Vagina (tissue), 2 donors: ENCODE measurements at regions not wholly inside any gene's neighbourhood (a gene's known extent, or its start where the extent isn't known, plus 50 kb on each side); places are given as distances from the start of the nearest gene placed in this dataset.
A peak's percentile ranks its signal among the peaks of the same experiment; 100 is the strongest.

ENCODE experiments used
- DNase-seq, 2 donors: peaks; one replicate each; pipeline ENCODE4 v3.0.0-alpha.2; 2017; ENCODE audit errors: extremely low spot score in 2 of 2
- H3K27ac ChIP-seq: fragments of 200-600 bp; sonication (generic); one replicate; pipeline ENCODE4 v1.5.1; 2019
- H3K27me3 ChIP-seq: fragments of 200-600 bp; sonication (generic); one replicate; pipeline ENCODE4 v1.5.1; 2019
- H3K36me3 ChIP-seq, 2 donors: fragments of 200-600 bp; sonication (generic); one replicate each; pipeline ENCODE4 v1.5.1; 2017 to 2019
- H3K4me1 ChIP-seq: fragments of 200-600 bp; sonication (generic); one replicate; pipeline ENCODE4 v1.5.1; 2019
- H3K4me3 ChIP-seq, 2 donors: fragments of 200-600 bp; sonication (generic); 1 replicate in 1 of 2; 2 replicates in 1 of 2; pipeline ENCODE4 v1.5.1; 2016 to 2019
- H3K9me3 ChIP-seq: fragments of 200-600 bp; sonication (generic); one replicate; pipeline ENCODE4 v1.5.1; 2019
- CTCF ChIP-seq, 3 experiments: fragments of 450-650 bp in 2 of 3; fragments of 200-600 bp in 1 of 3; sonication (generic) in 1 of 3; IDR thresholded peaks; one replicate each; pipeline ENCODE4 v1.5.1; 2017 to 2019; ENCODE audit warnings: antibody characterized with exemption in 3 of 3, mild to moderate bottlenecking in 2 of 3, moderate library complexity in 2 of 3
- POLR2A ChIP-seq, 2 donors: fragments of 450-650 bp; IDR thresholded peaks; one replicate each; pipeline ENCODE4 v1.6.1; 2017; ENCODE audit warnings: antibody characterized with exemption in 2 of 2, mild to moderate bottlenecking in 2 of 2, moderate library complexity in 2 of 2
- POLR2AphosphoS5 ChIP-seq, 2 donors: sonication (generic); formaldehyde crosslinking; IDR thresholded peaks; one replicate each; pipeline ENCODE4 v1.9.0; 2017; ENCODE audit warnings: antibody characterized with exemption in 2 of 2, mild to moderate bottlenecking in 2 of 2, low read depth in 1 of 2; ENCODE audit not compliant: insufficient read depth in 1 of 2
- intact Hi-C: fragments of 100-400 bp; cut with DNase I; formaldehyde crosslinking; loops from one replicate; pipeline ENCODE4 v1.15.1; 2023

GRCh38 chr3:64918989-64919388 is 231.2 kb upstream of the ADAMTS9 start:
- Histone ChIP-seq H3K4me3 (no peak overlapping the region), H3K36me3 (no peaks in the 10 kb centered on the region), H3K9me3 (no peaks in the 10 kb centered on the region), H3K27me3 (no peaks in the 10 kb centered on the region), H3K27ac (no peak overlapping the region), H3K4me1 (peaks cover 11% of the 10 kb centered on the region)
- no peak for TF ChIP-seq POLR2AphosphoS5 (IDR thresholded peaks at IDR 0.05; ENCODE audit: insufficient read depth in 1 of 2, low read depth in 1 of 2)
- no peak for TF ChIP-seq POLR2A (IDR thresholded peaks at IDR 0.05)
- no peak for TF ChIP-seq CTCF (IDR thresholded peaks at IDR 0.05)
- no peak for DNase-seq
- intact Hi-C loops = no loop called here

- Histone ChIP-seq H3K9me3 (no peaks in the 10 kb centered on the region), H3K27ac (no peak overlapping the region), H3K27me3 (no peaks in the 10 kb centered on the region), H3K4me1 (peaks cover 11% of the 10 kb centered on the region), H3K4me3 (no peak overlapping the region), H3K36me3 (no peaks in the 10 kb centered on the region)
- no peak for TF ChIP-seq POLR2AphosphoS5 (IDR thresholded peaks at IDR 0.05; ENCODE audit: insufficient read depth in 1 of 2, low read depth in 1 of 2)
- TF ChIP-seq POLR2A (IDR thresholded peaks at IDR 0.05) = no peak
- no peak for TF ChIP-seq CTCF (IDR thresholded peaks at IDR 0.05)
- intact Hi-C loops = no loop called here
- no peak for DNase-seq
Observed at GRCh38 chr3:64917914-64918453, 230.2 kb upstream of the ADAMTS9 start.

- peaks cover 11% of the 10 kb centered on the region for H3K4me1 ChIP-seq
- H3K27ac ChIP-seq = no peak overlapping the region
- intact Hi-C loops = no loop called here
- H3K36me3 ChIP-seq = no peaks in the 10 kb centered on the region
- no peaks in the 10 kb centered on the region for H3K27me3 ChIP-seq
- DNase-seq = no peak
- no peak overlapping the region for H3K4me3 ChIP-seq
- no peaks in the 10 kb centered on the region for H3K9me3 ChIP-seq
- TF ChIP-seq POLR2AphosphoS5 (IDR thresholded peaks at IDR 0.05; ENCODE audit: insufficient read depth in 1 of 2, low read depth in 1 of 2) (no peak), CTCF (IDR thresholded peaks at IDR 0.05) (no peak), POLR2A (IDR thresholded peaks at IDR 0.05) (no peak)
Observed at GRCh38 chr3:64916937-64917336, 229.1 kb upstream of the ADAMTS9 start.

GRCh38 chr3:64916192-64916798 is 228.5 kb upstream of the ADAMTS9 start:
- no peaks in the 10 kb centered on the region for H3K9me3 ChIP-seq
- TF ChIP-seq POLR2AphosphoS5 (IDR thresholded peaks at IDR 0.05; ENCODE audit: insufficient read depth in 1 of 2, low read depth in 1 of 2) (no peak), POLR2A (IDR thresholded peaks at IDR 0.05) (no peak), CTCF (IDR thresholded peaks at IDR 0.05) (no peak)
- peaks cover 11% of the 10 kb centered on the region for H3K4me1 ChIP-seq
- H3K36me3 ChIP-seq = no peaks in the 10 kb centered on the region
- no peak overlapping the region for H3K4me3 ChIP-seq
- no peak for DNase-seq
- H3K27ac ChIP-seq = no peak overlapping the region
- H3K27me3 ChIP-seq = no peaks in the 10 kb centered on the region
- intact Hi-C loops = no loop called here

- H3K27ac ChIP-seq = no peak overlapping the region
- intact Hi-C loops = no loop called here
Observed at GRCh38 chr3:64915778-64916177, 228.0 kb upstream of the ADAMTS9 start.

More at GRCh38 chr3:64915778-64916177, 228.0 kb upstream of the ADAMTS9 start:
- no peaks in the 10 kb centered on the region for H3K36me3 ChIP-seq
- no peak overlapping the region for H3K4me3 ChIP-seq
- no peaks in the 10 kb centered on the region for H3K9me3 ChIP-seq
- TF ChIP-seq POLR2AphosphoS5 (IDR thresholded peaks at IDR 0.05; ENCODE audit: insufficient read depth in 1 of 2, low read depth in 1 of 2) (peak in 1 of 2 donors; percentile 77), CTCF (IDR thresholded peaks at IDR 0.05) (no peak)
- no peaks in the 10 kb centered on the region for H3K27me3 ChIP-seq
- DNase-seq = no peak
- peaks cover 11% of the 10 kb centered on the region for H3K4me1 ChIP-seq
